ENCODE measurements at regions not wholly inside any gene's neighbourhood (a gene's known extent, or its start where the extent isn't known, plus 50 kb on each side); places are given as distances from the start of the nearest gene placed in this dataset.

DNA sequence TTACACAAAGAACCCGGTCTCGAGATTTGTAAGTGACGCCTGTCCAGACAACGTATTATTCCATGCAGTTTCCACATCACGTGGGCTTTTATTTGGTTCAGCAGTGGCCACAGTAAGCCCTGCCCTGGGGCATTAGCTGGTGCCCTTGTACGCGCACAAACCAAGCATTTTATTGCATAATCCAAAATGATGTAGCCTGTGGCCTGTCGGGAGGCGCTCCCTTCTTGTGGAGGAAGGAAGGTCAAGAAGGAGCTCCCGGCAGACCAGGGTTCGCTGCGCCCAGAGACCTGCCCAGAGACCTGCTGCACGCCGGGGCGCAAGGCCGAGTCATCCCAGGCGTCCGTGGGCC is 179.6 kb upstream of the ALKAL2 start:
- TF ChIP-seq, protein P1, sequence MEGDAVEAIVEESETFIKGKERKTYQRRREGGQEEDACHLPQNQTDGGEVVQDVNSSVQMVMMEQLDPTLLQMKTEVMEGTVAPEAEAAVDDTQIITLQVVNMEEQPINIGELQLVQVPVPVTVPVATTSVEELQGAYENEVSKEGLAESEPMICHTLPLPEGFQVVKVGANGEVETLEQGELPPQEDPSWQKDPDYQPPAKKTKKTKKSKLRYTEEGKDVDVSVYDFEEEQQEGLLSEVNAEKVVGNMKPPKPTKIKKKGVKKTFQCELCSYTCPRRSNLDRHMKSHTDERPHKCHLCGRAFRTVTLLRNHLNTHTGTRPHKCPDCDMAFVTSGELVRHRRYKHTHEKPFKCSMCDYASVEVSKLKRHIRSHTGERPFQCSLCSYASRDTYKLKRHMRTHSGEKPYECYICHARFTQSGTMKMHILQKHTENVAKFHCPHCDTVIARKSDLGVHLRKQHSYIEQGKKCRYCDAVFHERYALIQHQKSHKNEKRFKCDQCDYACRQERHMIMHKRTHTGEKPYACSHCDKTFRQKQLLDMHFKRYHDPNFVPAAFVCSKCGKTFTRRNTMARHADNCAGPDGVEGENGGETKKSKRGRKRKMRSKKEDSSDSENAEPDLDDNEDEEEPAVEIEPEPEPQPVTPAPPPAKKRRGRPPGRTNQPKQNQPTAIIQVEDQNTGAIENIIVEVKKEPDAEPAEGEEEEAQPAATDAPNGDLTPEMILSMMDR (IDR thresholded peaks at IDR 0.05): no peak
- TF ChIP-seq EZH2 (IDR thresholded peaks at IDR 0.05) (no peak), EZH2phosphoT487 (IDR thresholded peaks at IDR 0.05) (no peak)
